ENCODE measurements at regions not wholly inside any gene's neighbourhood (a gene's known extent, or its start where the extent isn't known, plus 50 kb on each side); places are given as distances from the start of the nearest gene placed in this dataset.

GRCh38 chr17:62191390-62192361 is 126.6 kb upstream of the MED13 start:
- TF ChIP-seq CTCF (IDR thresholded peaks at IDR 0.05; ENCODE audit: low read length) (no peak), EZH2phosphoT487 (IDR thresholded peaks at IDR 0.05; ENCODE audit: low read length) (no peak), EZH2 (optimal IDR thresholded peaks at IDR 0.05; ENCODE audit: low read depth, low read length) (no peak)
